GM18526 (cell line): ENCODE measurements at regions not wholly inside any gene's neighbourhood (a gene's known extent, or its start where the extent isn't known, plus 50 kb on each side); places are given as distances from the start of the nearest gene placed in this dataset.

Source experiments
- POLR2A ChIP-seq: IDR thresholded peaks from 3 replicates; pipeline ENCODE4 v1.6.1; 2011; ENCODE audit not compliant: insufficient read length; ENCODE audit errors: extremely low read depth

DNA sequence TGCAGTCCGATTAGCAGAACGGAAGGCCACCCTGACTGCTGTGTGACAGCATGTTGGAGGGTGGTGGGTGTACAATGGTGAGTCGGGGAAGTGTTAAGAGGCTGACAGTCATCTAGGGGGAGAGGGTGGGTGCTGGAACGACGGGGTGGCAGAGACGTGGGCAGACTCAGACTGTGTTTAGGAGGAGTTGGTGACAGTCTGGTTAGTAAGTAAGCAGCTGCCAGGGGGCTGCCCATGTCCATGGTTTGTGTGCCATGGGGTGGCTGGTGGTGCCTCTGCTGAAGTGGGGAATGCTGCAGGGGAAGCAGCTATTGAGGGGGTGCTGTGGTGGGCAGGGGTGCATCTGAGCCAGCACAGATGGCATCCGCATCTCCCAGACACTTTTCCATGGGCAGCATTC lies 51.3 kb upstream of the BOD1 start:
- no peak for TF ChIP-seq POLR2A

DNA sequence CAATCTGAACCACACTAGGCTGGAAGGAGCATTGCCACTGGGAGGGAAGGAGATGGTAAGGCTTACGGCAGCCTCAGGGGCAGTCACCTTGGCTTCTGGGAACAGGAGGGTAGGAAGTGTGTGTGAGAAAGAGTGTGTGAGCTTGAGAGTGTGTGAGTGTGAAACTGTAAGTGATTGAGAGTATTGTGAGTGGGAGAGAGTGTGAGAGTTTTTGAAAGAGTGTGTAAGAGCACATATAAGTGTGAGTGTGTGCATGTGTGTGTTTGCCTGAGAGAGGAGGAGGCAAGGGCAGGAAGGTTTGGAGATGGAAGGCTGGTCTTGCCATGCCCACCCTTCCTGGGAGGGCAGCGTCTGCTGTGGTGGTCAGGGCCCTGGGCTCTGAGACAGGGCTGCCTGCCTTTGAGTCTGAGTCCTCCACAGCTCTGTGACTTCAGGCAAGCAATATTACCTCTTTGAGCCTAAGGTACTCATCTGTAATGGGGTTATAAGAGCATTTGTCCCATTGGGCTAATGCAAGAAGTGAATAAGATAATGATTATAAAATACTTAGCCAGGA lies 51.9 kb upstream of the BOD1 start:
- no peak for TF ChIP-seq POLR2A

DNA sequence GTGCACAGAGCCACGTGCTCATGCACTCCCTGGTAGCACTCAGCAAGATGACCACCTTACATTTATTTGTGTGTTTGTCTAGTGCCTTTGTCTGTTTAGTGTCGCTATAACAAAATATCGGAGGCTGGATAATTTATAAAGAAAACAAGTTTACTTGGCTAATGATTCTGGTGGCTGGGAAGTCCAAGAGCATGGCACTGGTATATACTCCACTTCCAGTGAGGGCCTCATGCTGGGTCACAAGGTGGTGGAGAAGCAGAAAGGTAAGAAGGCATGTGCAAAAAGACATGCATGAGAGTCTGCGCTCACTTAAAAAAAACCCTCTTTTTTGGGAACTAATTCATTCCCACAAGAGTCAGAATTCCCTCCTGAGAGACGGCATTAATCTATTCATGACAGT lies 52.5 kb upstream of the BOD1 start:
- TF ChIP-seq POLR2A = no peak

DNA sequence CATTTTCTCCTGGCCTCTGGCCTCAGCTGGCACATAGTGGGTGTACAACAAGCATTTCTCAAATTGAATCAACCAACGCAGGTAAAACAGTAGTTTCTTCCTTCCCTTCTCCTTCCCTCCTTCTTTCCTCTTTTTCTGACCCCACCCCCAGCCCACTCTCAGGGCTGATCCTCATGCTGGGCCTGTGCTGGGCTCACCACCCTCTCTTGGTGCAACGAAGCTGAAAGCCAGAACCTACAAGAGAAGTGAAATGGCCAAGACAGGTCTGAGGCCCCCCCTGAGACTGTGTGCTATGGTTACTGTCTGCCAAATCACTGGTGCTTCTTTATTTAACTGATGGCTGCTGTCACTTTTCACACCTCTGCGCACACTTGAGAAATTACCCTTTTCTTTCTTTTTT lies 53.0 kb upstream of the BOD1 start:
- TF ChIP-seq POLR2A = no peak

DNA sequence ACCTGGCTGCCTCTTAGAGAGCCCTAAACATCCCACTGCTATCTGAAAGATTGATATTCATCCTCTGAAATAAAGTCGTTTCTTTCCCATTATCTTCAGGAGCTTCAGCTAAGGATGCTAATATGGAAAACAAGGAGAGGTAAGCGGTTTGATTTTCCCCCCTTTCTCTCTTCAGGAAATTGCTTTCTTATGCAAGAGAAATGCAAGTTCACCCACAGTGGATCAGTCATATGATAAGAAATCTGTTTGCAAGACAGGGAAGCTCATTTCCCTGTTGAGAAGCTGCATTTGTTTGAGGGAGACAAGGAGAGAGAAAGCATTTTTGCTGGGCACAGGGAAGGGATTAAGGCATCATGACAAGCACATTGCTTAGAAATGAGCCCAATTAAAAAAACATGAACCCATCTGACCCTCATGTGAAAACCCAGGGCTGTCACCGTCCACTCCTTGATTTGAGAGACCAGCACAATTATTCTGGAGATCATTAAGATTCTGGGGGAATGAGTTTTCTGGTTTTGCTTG lies 53.7 kb upstream of the BOD1 start:
- no peak for TF ChIP-seq POLR2A

DNA sequence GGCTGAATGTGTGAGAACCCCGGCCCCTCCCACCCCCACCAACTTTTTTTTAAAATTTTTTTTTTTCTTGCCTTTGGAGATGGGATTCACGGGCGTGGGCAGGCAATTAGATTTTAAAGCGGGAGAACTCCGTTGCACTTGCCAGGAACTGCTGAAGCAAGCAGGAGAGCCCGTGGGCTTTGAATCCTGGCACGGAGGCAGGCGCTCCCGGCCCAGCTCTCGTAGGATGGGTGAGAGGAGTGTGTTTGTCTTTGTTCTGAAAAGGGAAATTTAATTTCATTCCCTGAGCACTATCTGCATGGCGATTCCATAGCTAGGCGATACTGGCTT lies 54.3 kb upstream of the BOD1 start:
- TF ChIP-seq POLR2A = no peak

DNA sequence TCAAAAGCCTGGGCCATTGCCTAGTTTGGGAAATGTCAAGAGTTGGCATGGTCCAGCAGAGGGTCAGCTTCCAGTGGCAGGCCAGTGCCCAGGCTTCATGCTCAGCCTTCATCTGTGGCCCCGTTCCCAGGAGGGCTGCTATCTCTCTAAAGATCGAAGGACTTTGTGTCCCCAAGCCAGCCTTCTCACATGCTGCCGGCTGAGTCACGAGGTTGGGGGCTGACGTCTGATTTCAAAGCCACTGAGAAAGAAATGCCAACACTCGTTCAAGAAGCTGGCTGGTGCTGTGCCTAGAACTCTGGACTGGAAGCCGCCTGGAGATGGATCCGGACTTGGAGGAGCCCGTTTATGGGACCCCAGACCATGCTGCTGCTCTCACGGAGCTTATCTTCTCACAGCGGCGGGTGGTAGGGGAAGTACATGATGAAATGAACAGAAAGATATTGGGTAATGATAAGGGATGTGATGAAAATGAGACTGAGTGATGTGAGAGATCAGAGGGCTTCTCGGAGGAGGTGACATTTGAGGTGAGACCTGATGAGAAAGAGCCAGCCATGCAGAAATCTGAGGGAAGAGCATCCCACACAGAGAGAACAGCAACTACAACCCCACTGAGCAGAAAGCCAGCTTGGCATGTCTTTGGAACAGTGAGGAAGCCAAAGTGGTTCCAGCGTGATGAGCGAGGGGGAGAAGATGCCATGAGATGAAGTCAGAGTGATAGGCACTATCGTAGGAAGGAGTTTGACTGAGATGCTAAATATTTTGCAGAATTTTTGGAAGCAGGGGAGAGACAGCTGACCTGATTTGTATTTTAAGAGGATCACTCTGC lies 54.9 kb upstream of the BOD1 start:
- TF ChIP-seq POLR2A = no peak

DNA sequence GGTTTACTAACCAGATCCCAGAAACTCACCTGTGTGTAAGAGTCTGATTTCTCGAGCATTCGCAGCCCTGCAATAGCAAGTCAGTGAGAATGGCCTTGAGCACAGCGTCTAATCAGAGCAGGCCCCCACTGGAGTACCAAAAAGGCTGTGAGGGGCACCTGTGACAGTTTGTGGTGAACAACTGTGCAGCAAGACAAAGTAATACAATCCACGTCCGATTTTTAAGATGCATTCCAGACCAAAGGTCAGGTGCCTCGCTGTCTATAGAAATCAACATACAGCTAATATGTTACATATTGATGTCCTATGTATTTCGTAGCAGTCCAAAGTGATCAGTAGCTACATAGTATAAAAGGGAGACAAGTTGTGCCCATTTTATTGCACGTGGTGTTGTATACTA lies 55.7 kb upstream of the BOD1 start:
- TF ChIP-seq POLR2A = no peak

DNA sequence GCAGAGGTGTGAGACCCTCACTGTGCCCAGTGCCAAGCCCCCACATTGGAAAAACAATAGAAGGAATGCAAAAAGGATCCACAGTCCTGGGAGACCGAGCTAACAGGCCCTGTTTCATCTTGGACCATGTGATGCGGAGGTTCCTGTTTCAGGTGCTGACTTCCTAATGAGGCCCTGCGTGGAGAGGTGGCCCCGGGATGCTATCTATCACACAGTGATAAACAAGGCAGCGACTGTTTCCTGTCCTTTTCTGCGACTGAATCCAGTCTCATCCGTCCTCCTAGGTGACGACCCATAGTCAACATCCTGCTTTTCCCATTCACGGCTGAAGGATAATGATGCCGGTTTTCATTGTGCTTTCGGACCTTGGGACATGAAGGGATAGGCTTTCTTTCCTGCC lies 56.4 kb upstream of the BOD1 start:
- no peak for TF ChIP-seq POLR2A

DNA sequence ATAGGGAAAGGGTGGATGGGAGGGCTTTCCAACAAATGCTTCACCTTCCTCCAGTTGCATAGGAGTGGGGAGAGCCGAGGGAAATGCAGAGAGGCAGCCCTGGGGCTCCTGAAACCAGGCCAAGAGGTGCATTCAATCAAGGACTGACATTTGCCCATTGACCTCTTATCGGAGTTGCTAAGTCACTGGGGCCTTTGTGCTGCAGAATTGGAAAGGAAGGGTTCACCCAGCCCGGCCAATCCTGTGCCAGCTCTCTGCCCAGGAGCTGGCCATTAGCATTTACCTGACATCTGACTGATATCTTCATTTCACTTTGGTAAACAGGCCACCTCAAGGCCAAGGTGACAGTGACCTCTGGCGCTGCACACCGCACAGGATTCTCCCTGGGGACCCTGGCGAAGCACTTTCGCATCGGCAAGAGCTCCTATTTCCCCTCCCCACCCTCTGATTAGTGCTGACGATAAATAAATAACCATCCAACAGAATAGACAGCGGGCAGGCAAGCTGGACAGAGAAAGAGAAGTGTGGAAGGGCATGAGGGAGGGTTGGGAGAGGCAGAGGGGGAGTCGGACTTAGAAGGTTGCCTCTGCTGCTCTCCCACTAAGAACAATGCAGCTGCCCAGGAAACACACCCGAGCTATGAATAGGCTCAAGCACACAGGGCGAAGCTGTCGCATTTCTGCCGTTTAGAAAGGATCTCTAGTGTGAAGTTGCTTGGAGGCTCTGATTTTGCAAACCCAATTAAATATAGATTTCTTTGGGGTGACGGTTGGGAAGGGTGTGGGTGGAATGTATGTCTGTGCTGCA lies 57.0 kb upstream of the BOD1 start:
- TF ChIP-seq POLR2A = no peak

DNA sequence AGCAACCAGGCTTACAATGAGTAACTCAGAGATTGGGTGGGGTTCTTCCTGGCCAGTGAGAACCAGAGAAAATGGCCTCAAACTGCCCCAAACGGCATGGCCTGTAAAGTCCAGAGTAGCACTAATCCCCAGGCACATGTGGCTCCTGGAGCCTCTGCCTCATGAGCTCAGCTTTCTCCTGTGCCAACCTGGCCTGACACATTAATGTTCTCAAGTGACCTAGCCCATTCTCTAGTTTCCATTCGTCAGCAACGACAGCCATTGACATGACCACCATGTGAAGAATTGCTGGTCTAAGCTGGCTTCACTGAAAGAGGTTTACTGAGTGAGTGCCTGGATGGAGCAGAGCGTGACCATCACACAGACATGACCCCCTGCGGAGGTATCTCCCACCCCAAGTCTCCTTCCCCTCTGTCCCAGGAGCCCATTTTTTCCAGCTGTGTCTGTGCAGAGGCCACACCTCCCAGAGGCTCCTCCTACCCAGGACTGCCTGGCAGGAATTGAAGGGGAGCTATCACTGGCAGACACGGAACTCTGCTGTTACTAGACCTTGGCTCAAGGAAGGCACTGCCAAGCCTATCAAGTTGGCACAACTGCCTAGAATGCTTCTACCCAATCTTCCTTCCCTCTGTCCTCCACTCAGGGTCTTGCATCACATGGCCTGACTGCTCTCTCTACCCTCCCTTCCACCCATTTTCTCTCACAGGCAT lies 59.0 kb upstream of the BOD1 start:
- no peak for TF ChIP-seq POLR2A

DNA sequence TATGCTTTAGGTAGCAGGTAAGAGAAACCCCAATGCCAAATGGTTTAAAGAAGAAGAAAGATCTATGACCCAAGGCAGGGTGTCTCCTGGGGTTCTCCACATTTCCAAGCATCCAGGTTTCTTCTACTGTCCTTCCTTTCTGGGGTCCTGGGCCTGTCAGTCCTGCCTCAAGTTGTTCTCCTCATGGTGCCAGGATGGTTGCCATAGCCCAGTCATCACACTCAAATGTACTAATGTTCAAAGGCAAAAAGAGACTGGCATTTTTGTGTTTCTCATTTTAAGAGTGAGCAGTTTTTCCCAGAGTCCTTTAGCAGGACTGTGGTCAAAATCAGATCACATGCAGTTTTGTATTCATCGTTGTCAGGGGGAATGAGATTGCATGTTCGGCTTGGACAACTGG lies 59.9 kb upstream of the BOD1 start:
- no peak for TF ChIP-seq POLR2A

DNA sequence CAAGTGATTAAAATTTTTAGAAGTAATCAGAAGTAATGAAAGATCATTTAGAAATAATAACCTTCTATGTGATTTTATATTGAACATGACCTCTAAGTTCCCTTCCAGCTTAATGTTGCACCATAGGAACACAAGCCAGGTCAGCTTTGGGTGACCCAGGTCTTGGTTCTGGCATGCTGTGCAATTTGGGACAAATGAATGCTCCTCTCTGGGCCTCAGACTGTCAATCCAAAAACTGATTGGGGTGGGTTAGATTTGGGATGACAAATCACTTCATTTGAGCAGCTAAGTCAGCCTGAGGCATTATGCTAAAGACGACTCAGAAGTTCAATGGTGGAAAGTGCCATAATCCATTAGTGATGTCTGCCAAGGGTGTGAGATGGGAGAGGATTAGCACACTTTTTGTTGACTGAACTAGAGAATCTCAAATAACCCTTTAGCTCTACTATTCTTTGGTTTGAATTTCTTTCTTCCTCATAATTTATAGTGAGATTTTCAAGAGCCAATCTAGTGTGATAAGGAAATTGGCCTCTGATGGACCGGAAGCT lies 60.7 kb upstream of the BOD1 start:
- TF ChIP-seq POLR2A = no peak

DNA sequence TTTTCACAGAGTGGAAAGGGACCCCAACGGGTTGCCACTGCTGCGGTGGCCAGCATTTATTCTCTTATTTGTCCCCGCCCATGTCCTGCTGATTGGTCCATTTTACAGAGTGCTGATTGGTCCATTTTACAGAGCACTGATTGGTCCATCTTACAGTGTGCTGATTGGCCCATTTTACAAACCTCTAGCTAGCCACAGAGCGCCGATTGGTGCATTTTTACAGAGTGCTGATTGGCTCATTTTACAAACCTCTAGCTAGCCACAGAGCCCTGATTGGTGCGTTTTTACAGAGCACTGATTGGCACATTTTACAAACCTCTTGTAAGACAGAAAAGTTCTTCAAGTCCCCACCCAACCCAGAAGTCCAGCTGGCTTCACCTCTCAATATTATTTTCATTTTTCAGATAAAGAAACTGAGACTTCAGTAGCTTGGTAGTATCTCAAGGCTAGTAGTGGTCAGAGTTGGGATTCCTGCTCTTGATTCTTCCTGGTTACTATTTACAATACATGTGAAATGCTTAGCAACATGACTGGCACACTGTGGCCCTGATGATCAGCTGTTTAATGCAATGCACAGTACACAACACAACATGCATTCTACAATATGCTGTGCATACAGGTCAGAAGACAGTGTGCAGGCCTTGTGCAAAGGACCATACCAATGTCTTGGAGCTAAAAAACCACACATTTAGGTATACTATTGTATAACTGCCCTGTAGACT lies 63.6 kb upstream of the BOD1 start:
- no peak for TF ChIP-seq POLR2A
